Small intestine (tissue), 7 donors: ENCODE measurements at regions not wholly inside any gene's neighbourhood (a gene's known extent, or its start where the extent isn't known, plus 50 kb on each side); places are given as distances from the start of the nearest gene placed in this dataset.

ENCODE experiments used
- DNase-seq, 2 donors: peaks; one replicate each; pipeline versions ENCODE4 v3.0.0 to v3.0.0-alpha.2; 2013
- FAIRE-seq: peaks from 2 replicates; lab custom pipeline; 2012; peaks lifted over from hg19 to GRCh38; lab: Jason Lieb, UNC
- H3K27ac ChIP-seq, 3 donors: one replicate each; pipeline ENCODE4 v1.5.1; 2013; ENCODE audit warnings: low read length in 2 of 3, mild to moderate bottlenecking in 2 of 3, control low read depth in 1 of 3, inconsistent platforms in 1 of 3, low read depth in 1 of 3, moderate library complexity in 1 of 3
- H3K27me3 ChIP-seq, 3 donors: one replicate each; pipeline ENCODE4 v1.6.1; 2013; ENCODE audit warnings: low read length in 3 of 3, inconsistent platforms in 1 of 3; ENCODE audit not compliant: control insufficient read depth in 3 of 3, insufficient read depth in 3 of 3
- H3K36me3 ChIP-seq, 3 donors: one replicate each; pipeline ENCODE4 v1.6.1; 2013; ENCODE audit warnings: low read length in 3 of 3, inconsistent platforms in 1 of 3, low read depth in 1 of 3, mild to moderate bottlenecking in 1 of 3, moderate library complexity in 1 of 3; ENCODE audit not compliant: control insufficient read depth in 3 of 3, insufficient read depth in 2 of 3
- H3K4me1 ChIP-seq, 3 donors: one replicate each; pipeline ENCODE4 v1.6.1; 2013; ENCODE audit warnings: low read length in 2 of 3, inconsistent platforms in 1 of 3, low read depth in 1 of 3, mild to moderate bottlenecking in 1 of 3, moderate library complexity in 1 of 3; ENCODE audit not compliant: control insufficient read depth in 3 of 3, insufficient read depth in 2 of 3
- H3K4me3 ChIP-seq, 3 donors: one replicate each; pipeline ENCODE4 v1.5.1; 2013; ENCODE audit warnings: low read length in 3 of 3, control low read depth in 1 of 3, inconsistent platforms in 1 of 3, low read depth in 1 of 3, mild to moderate bottlenecking in 1 of 3, moderate library complexity in 1 of 3
- H3K9me3 ChIP-seq, 2 donors: one replicate each; pipeline ENCODE4 v1.6.1; 2013; ENCODE audit warnings: low read depth in 1 of 2, low read length in 1 of 2; ENCODE audit not compliant: control insufficient read depth in 2 of 2, insufficient read depth in 1 of 2
- WGBS, 3 donors: extraction: QIAGEN DNeasy Blood & Tissue Kit; methylation state at CpG; one replicate each; pipeline ENCODE4 v1.1.7; 2013; 5-methylcytosine and 5-hydroxymethylcytosine counted together
- donor health status: healthy with polysubstance abuse.
- donor health status: control.
- donor health status: control.
- donor health status: Bipolar disorder and iron deficiency.
- donor health status: healthy.

DNA sequence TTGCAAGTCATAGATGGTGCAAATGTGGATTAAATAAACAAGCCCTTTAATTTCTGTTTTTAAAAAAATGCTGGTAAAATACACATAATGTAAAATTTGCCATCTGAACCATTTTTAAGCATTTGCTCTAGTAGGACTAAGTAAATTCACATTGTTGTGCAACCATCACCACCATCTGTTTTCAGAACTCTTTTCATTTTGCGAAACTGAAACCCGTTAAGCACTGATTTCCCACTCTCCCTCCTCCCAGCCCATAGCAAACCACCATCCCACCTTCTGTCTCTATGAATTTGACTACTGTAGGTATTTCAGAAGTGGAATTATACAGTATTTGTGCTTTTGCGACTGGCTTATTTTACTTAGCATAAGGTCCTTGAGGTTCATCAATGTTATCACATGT lies 103.3 kb upstream of the CNTLN start:
- no peaks in the 10 kb centered on the region for H3K4me1 ChIP-seq
- H3K9me3 ChIP-seq = peaks cover 0 to 4% of the 10 kb centered on the region in 2 donors
- H3K27me3 ChIP-seq = no peaks in the 10 kb centered on the region
- no peak overlapping the region for H3K27ac ChIP-seq
- DNase-seq = no peak
- H3K4me3 ChIP-seq = no peak overlapping the region
- WGBS, 3 donors = 89 to 94% (median 91%) methylated on average over 3 of the region's 3 CpGs
- no peaks in the 10 kb centered on the region for H3K36me3 ChIP-seq
- no peak for FAIRE-seq

- no peak overlapping the region for H3K4me3 ChIP-seq
- DNase-seq = no peak
- H3K36me3 ChIP-seq = no peaks in the 10 kb centered on the region
- peaks cover 0 to 6% of the 10 kb centered on the region in 2 donors for H3K9me3 ChIP-seq
- FAIRE-seq = no peak
- no peaks in the 10 kb centered on the region for H3K27me3 ChIP-seq
- no peaks in the 10 kb centered on the region for H3K4me1 ChIP-seq
- H3K27ac ChIP-seq = no peak overlapping the region
These were observed 109.6 kb upstream of the CNTLN start for GRCh38 chr9:17025281-17025680.

GRCh38 chr9:17024129-17024528 lies 110.7 kb upstream of the CNTLN start:
- FAIRE-seq (no peak), DNase-seq (no peak)
- Histone ChIP-seq H3K9me3 (peaks cover 0 to 6% of the 10 kb centered on the region in 2 donors), H3K27me3 (no peaks in the 10 kb centered on the region), H3K4me3 (no peak overlapping the region), H3K27ac (no peak overlapping the region), H3K4me1 (no peaks in the 10 kb centered on the region), H3K36me3 (no peaks in the 10 kb centered on the region)
- 66 to 84% (median 79%) methylated on average over 2 of the region's 2 CpGs for WGBS, 3 donors

DNA sequence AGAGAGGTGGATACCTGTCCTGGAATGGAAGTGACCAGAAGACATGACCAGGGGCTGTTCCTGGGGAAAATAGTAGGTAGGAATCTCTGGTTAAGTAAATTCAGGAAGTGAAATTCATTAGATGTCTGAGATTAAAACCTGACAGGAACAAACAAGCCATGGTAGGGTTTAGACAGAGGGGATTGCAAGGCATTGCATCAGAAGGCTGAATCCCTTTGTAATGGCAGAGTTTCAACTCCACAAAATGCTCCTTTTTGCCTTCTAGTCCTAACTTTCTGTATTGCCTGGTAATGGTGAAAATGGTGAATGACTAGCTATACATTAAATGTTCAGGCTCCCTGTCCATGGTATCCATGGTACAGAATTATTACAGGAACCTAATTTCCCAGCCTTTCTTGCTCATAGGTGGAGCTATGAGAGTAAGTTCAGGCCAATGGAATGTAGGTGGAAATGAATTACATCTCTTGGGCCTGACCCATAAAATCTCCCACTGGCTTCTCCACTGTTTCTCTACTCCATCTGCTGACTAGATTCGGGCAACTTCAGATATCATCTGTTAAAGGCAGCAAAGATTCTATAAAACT lies 113.4 kb upstream of the CNTLN start:
- no peak overlapping the region for H3K27ac ChIP-seq
- H3K4me1 ChIP-seq = no peaks in the 10 kb centered on the region
- FAIRE-seq = no peak
- WGBS, 3 donors = 69 to 80% (median 71%) methylated on average over 1 of the region's 1 CpG
- no peak for DNase-seq
- no peaks in the 10 kb centered on the region for H3K27me3 ChIP-seq
- peaks cover 0 to 6% of the 10 kb centered on the region in 2 donors for H3K9me3 ChIP-seq
- no peak overlapping the region for H3K4me3 ChIP-seq
- no peaks in the 10 kb centered on the region for H3K36me3 ChIP-seq

DNA sequence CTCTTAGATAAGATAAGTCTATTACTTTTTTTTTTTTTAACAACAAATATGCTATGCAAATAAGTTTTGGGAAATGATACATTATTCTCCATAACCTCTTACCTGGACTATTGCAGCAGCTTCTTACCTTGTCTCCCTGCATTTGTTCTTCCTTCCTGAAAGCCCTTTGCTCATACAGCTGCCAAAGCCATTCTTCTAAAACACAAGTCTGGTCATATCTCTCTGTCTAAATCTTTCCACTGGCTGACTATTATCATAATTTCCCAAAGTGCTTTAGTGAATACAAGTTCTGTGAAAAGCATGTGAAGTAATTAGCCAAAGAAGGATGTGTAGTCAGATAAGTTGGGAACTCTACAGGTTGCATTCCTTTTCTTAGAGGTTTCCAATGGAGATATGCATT lies 115.4 kb upstream of the CNTLN start:
- no peak for FAIRE-seq

DNA sequence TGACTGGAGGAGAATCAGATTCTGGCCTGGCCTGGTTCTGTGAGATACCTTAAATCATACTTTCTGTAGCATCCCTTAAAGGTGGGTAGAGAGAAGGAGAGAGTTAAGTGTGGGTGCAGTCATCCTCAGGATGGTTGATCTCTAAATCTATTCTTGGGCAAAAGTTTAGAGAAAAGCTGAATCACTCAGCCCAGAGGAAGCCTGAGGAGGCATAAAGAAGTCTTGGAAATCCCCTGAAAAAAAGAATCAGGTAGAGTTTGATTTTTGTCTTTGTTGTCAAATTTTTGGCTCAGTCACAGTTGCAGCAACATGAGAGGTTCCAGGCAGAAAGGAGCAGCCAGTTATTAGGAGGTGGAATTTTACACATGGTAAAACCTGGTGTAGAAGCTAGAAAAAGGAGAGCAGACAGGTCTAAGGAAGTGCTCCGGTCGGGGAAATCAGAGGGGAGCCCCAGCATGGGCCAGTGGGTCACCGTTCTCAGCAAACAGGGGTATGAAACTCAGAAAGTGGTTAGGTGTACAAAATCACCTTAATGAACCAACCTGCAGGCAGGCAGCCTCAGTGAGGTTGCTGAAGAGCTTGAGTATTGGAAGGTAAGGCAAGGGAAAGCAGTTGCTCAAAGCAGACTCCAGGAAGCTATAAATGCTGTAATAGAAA lies 116.2 kb upstream of the CNTLN start:
- DNase-seq = no peak
- peaks cover 0 to under 1% of the 10 kb centered on the region in 2 donors for H3K9me3 ChIP-seq
- no peaks in the 10 kb centered on the region for H3K36me3 ChIP-seq
- 41 to 74% (median 70%) methylated on average over 3 of the region's 3 CpGs for WGBS, 3 donors
- H3K4me1 ChIP-seq = peaks cover 0 to 1% (median 0%) of the 10 kb centered on the region in 3 donors
- H3K4me3 ChIP-seq = no peak overlapping the region
- no peaks in the 10 kb centered on the region for H3K27me3 ChIP-seq
- FAIRE-seq = no peak
- H3K27ac ChIP-seq = no peak overlapping the region

More for the DNA sequence above, 115.4 kb upstream of the CNTLN start:
- H3K4me1 ChIP-seq = no peaks in the 10 kb centered on the region
- no peaks in the 10 kb centered on the region for H3K27me3 ChIP-seq
- no peaks in the 10 kb centered on the region for H3K36me3 ChIP-seq
- H3K27ac ChIP-seq = no peak overlapping the region
- DNase-seq = no peak
- H3K4me3 ChIP-seq = no peak overlapping the region
- H3K9me3 ChIP-seq = peaks cover 0 to 6% of the 10 kb centered on the region in 2 donors

GRCh38 chr9:17017931-17018491 lies 116.8 kb upstream of the CNTLN start:
- WGBS, 3 donors = 89 to 96% (median 95%) methylated on average over 10 of the region's 10 CpGs

DNA sequence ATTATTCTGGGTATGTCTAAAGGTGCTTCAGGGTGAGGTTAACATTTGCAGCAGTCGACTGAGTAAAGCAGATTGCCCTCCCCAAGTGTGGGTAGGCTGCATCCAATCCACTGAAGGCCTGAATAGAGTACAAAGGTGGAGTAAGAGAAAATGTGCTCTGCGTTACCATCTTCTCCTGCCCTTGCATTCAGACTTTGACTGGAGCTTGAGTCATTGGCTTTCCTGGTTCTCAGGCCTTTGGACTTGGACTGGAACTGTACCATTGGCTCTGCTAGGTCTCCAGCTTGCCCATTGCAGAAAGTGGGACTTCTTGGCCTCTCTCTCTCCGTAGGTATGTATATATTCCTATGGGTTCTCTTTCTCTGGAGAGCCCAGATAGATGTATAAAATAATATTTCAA lies 120.9 kb upstream of the CNTLN start:
- DNase-seq = peak; percentile 37 to 55
- 61 to 78% (median 65%) methylated on average over 3 of the region's 3 CpGs for WGBS, 3 donors
- Histone ChIP-seq H3K27ac (no peak overlapping the region), H3K9me3 (no peaks in the 10 kb centered on the region), H3K4me1 (peaks cover 0 to 17% (median 0%) of the 10 kb centered on the region in 3 donors), H3K4me3 (no peak overlapping the region), H3K36me3 (no peaks in the 10 kb centered on the region), H3K27me3 (no peaks in the 10 kb centered on the region)
- no peak for FAIRE-seq

More at GRCh38 chr9:17017931-17018491, 116.8 kb upstream of the CNTLN start:
- DNase-seq (no peak), FAIRE-seq (no peak)
- Histone ChIP-seq H3K9me3 (no peaks in the 10 kb centered on the region), H3K4me1 (peaks cover 0 to 8% (median 0%) of the 10 kb centered on the region in 3 donors), H3K36me3 (no peaks in the 10 kb centered on the region), H3K4me3 (no peak overlapping the region), H3K27me3 (no peaks in the 10 kb centered on the region), H3K27ac (no peak overlapping the region)
